Neural crest cell (in vitro differentiated cells): ENCODE measurements at regions not wholly inside any gene's neighbourhood (a gene's known extent, or its start where the extent isn't known, plus 50 kb on each side); places are given as distances from the start of the nearest gene placed in this dataset.

Experiments
- DNase-seq: peaks from one replicate; pipeline ENCODE4 v3.0.0; 2021; ENCODE audit warnings: low read depth, mixed read lengths, low spot score
- H3K27ac Mint-ChIP-seq: one replicate; pipeline ENCODE4 v1.8.0; 2021; ENCODE audit warnings: mild to moderate bottlenecking, mixed read lengths; ENCODE audit not compliant: unreplicated experiment
- H3K27me3 Mint-ChIP-seq: 2 replicates; pipeline ENCODE4 v1.8.0; 2021; ENCODE audit warnings: low read depth, mild to moderate bottlenecking, mixed read lengths
- H3K36me3 Mint-ChIP-seq: 2 replicates; pipeline ENCODE4 v1.8.0; 2021; ENCODE audit warnings: low read depth, mild to moderate bottlenecking, mixed read lengths
- H3K4me1 Mint-ChIP-seq: 2 replicates; pipeline ENCODE4 v1.8.0; 2021; ENCODE audit warnings: mixed read lengths
- H3K4me3 Mint-ChIP-seq: one replicate; pipeline ENCODE4 v1.8.0; 2021; ENCODE audit warnings: mild to moderate bottlenecking, mixed read lengths
- H3K9me3 Mint-ChIP-seq: 2 replicates; pipeline ENCODE4 v1.8.0; 2021; ENCODE audit warnings: mixed read lengths
- TF ChIP-seq, protein P1 (sequence below): fragments of 200-600 bp; sonication (generic); conservative IDR thresholded peaks from 2 replicates; pipeline ENCODE4 v1.5.0; 2021; ENCODE audit warnings: antibody characterized with exemption, mild to moderate bottlenecking

- H3K4me1 Mint-ChIP-seq, result no peaks in the 10 kb centered on the region
Measured at GRCh38 chr6:128757961-128758360, 125.0 kb upstream of the LAMA2 start.

DNA sequence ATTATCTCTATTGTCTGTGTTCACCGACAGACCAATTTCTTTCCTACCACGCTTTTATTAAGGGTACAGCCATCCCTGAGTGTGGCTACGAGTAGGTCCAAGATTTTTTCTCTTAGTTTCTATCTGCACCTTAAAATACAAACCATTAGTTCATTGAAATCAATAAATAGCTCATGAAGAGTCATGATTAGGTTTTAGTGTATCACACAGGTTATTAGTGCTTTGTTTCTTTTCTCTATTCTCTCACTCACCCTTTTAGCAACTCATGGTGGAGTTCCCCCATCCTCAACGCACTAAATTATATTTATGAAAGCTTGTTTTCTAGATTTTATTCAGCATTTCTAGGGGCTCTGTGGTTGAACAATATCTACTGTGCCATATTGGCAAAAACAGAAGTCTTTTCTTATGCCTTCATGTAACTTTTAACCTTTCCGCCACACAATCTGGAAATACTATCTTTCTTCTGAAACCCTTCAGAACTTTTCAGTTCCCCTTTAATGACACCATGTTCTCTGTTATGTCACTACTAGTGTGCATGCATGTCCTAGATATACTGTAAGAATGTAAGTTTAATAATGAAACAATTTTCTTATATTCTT, 128.2 kb upstream of the LAMA2 start:
- H3K4me3 Mint-ChIP-seq, result no peak overlapping the region

More at GRCh38 chr6:128757961-128758360, 125.0 kb upstream of the LAMA2 start:
- Mint-ChIP-seq H3K4me3 (no peak overlapping the region), H3K27me3 (no peaks in the 10 kb centered on the region), H3K36me3 (no peaks in the 10 kb centered on the region), H3K27ac (no peak overlapping the region), H3K9me3 (peaks cover 3% of the 10 kb centered on the region)
- TF ChIP-seq, protein P1, sequence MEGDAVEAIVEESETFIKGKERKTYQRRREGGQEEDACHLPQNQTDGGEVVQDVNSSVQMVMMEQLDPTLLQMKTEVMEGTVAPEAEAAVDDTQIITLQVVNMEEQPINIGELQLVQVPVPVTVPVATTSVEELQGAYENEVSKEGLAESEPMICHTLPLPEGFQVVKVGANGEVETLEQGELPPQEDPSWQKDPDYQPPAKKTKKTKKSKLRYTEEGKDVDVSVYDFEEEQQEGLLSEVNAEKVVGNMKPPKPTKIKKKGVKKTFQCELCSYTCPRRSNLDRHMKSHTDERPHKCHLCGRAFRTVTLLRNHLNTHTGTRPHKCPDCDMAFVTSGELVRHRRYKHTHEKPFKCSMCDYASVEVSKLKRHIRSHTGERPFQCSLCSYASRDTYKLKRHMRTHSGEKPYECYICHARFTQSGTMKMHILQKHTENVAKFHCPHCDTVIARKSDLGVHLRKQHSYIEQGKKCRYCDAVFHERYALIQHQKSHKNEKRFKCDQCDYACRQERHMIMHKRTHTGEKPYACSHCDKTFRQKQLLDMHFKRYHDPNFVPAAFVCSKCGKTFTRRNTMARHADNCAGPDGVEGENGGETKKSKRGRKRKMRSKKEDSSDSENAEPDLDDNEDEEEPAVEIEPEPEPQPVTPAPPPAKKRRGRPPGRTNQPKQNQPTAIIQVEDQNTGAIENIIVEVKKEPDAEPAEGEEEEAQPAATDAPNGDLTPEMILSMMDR, result no peak
- no peak for DNase-seq

DNA sequence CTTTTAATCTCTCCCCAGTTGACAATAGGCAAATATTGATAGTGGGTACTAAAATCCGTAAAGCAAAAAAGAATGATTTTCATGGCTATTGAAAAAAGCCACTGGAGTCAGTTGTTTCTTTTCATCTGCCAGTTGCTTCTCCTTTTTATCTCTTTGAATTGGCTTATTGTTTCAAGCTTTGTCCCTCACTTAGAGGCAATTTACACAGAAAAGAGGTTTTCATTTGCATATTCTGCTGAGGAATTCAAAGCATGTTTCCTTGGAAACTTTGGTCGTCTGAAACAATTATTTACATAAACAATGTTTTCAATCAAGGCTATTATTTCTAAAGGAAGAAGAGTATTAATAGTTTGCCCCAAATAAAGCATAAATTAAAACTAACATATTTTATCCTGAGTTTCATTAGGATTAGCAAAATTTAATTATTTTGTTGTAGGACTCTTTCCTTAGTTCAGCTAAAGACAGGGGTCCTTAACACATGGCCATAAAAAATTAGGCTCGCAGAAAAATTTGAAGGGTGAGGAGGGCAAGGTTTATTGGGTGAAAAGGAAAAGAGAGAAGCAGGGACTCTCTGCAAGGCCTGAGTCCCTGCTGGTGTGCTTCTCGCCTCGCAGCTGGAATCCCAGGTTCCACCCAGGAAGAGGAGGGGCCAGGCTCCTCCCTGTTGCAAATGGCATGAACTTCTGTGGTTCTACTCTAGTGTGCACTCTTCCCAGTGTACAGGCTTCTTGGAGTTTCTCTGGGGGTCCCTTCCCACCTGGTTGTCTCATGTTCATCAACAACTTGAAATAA, 138.8 kb upstream of the LAMA2 start:
- no peaks in the 10 kb centered on the region for H3K27me3 Mint-ChIP-seq
- no peak for DNase-seq
- H3K9me3 Mint-ChIP-seq, result peaks cover 6% of the 10 kb centered on the region
- H3K4me1 Mint-ChIP-seq, result peaks cover 10% of the 10 kb centered on the region
- no peaks in the 10 kb centered on the region for H3K36me3 Mint-ChIP-seq
- no peak overlapping the region for H3K27ac Mint-ChIP-seq
- TF ChIP-seq, protein P1, result no peak
- H3K4me3 Mint-ChIP-seq, result no peak overlapping the region

More for the DNA sequence above, 128.2 kb upstream of the LAMA2 start:
- H3K27ac Mint-ChIP-seq, result no peak overlapping the region
- H3K27me3 Mint-ChIP-seq, result no peaks in the 10 kb centered on the region
- H3K4me1 Mint-ChIP-seq, result no peaks in the 10 kb centered on the region
- H3K9me3 Mint-ChIP-seq, result no peaks in the 10 kb centered on the region
- DNase-seq, result no peak
- TF ChIP-seq, protein P1, result no peak
- no peaks in the 10 kb centered on the region for H3K36me3 Mint-ChIP-seq

DNA sequence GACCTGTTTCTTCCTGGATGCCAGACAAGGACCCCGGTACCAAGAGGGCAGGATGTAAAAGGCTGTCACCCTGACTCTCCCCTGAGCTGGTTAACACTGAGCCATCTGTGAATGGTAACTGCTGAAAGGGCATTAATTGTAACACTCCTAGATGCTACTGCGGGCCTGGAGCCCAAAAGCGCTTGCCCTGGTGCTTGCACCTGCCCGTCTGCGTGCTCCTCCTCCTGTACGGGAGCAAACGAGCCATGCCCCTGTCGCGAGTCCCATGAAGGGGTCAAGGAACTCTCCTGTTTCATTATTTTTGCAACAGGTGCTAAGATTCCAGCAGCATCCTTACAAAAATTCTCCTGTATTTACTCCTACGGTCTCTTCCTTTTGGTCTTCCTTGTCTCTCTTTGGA, 140.0 kb upstream of the LAMA2 start:
- Mint-ChIP-seq H3K4me1 (peaks cover 10% of the 10 kb centered on the region), H3K27ac (no peak overlapping the region), H3K27me3 (no peaks in the 10 kb centered on the region), H3K4me3 (no peak overlapping the region), H3K36me3 (no peaks in the 10 kb centered on the region), H3K9me3 (peaks cover 4% of the 10 kb centered on the region)
- no peak for DNase-seq
- TF ChIP-seq, protein P1, result no peak

GRCh38 chr6:128740951-128741350, 142.0 kb upstream of the LAMA2 start:
- Mint-ChIP-seq H3K4me3 (no peak overlapping the region), H3K4me1 (peaks cover 10% of the 10 kb centered on the region), H3K27ac (no peak overlapping the region), H3K27me3 (no peaks in the 10 kb centered on the region), H3K9me3 (peaks cover 4% of the 10 kb centered on the region), H3K36me3 (no peaks in the 10 kb centered on the region)
- TF ChIP-seq, protein P1, result no peak
- DNase-seq, result no peak
